GM18867 (cell line): ENCODE measurements at regions not wholly inside any gene's neighbourhood (a gene's known extent, or its start where the extent isn't known, plus 50 kb on each side); places are given as distances from the start of the nearest gene placed in this dataset.

Source experiments
- ATAC-seq: cut with Tn5 transposase; IDR thresholded peaks from one replicate; pipeline ENCODE4 v1.9.1; 2021; ENCODE audit warnings: mild to moderate bottlenecking, moderate library complexity; ENCODE audit not compliant: unreplicated experiment

- no peak for ATAC-seq
Measured at GRCh38 chr12:46908936-46909635, 83.3 kb upstream of the SLC38A4 start.

- no peak for ATAC-seq
Measured at GRCh38 chr12:46910830-46911229, 85.0 kb upstream of the SLC38A4 start.

- no peak for ATAC-seq
Measured at GRCh38 chr12:46914336-46914735, 88.5 kb upstream of the SLC38A4 start.

- no peak for ATAC-seq
Measured at GRCh38 chr12:46915082-46915481, 89.3 kb upstream of the SLC38A4 start.

GRCh38 chr12:46915836-46916235, 90.0 kb upstream of the SLC38A4 start:
- no peak for ATAC-seq

GRCh38 chr12:46916796-46917419, 91.1 kb upstream of the SLC38A4 start:
- ATAC-seq = no peak

- no peak for ATAC-seq
Measured at GRCh38 chr12:46917821-46918220, 92.0 kb upstream of the SLC38A4 start.

- ATAC-seq = no peak
Measured at GRCh38 chr12:46918631-46919030, 92.8 kb upstream of the SLC38A4 start.

- ATAC-seq = no peak
Measured at GRCh38 chr12:46919666-46920400, 94.0 kb upstream of the SLC38A4 start.

- peak; percentile 70 for ATAC-seq
Measured at GRCh38 chr12:46920499-46920898, 94.7 kb upstream of the SLC38A4 start.

GRCh38 chr12:46921048-46921763, 95.4 kb upstream of the SLC38A4 start:
- ATAC-seq = no peak

GRCh38 chr12:46921764-46922133, 96.0 kb upstream of the SLC38A4 start:
- ATAC-seq = no peak

GRCh38 chr12:46926526-46926925, 100.7 kb upstream of the SLC38A4 start:
- ATAC-seq = no peak

GRCh38 chr12:46930101-46930500, 104.3 kb upstream of the SLC38A4 start:
- ATAC-seq = no peak

GRCh38 chr12:46933947-46934346, 108.2 kb upstream of the SLC38A4 start:
- ATAC-seq = no peak

- ATAC-seq = no peak
Measured at GRCh38 chr12:46934374-46935111, 108.7 kb upstream of the SLC38A4 start.

- no peak for ATAC-seq
Measured at GRCh38 chr12:46935271-46935847, 109.6 kb upstream of the SLC38A4 start.

- no peak for ATAC-seq
Measured at GRCh38 chr12:46936042-46936441, 110.2 kb upstream of the SLC38A4 start.

- no peak for ATAC-seq
Measured at GRCh38 chr12:46938071-46938678, 112.4 kb upstream of the SLC38A4 start.

- no peak for ATAC-seq
Measured at GRCh38 chr12:46941981-46942380, 116.2 kb upstream of the SLC38A4 start.
